RWPE1 (cell line): ENCODE measurements at regions not wholly inside any gene's neighbourhood (a gene's known extent, or its start where the extent isn't known, plus 50 kb on each side); places are given as distances from the start of the nearest gene placed in this dataset.

ENCODE experiments used
- CTCF ChIA-PET: fragments of 350-600 bp; sonication (Branson Sonifier 250); formaldehyde crosslinking; extraction: SDS; loops from one replicate; lab custom pipeline; 2021; lab: Yijun Ruan, JAX
- POLR2A ChIA-PET: fragments of 400-600 bp; formaldehyde crosslinking; extraction: SDS; loops from one replicate; lab custom pipeline; 2020; ENCODE audit warnings: antibody characterized with exemption; ENCODE audit not compliant: low non-redundant PET; lab: Yijun Ruan, JAX
- DNase-seq: peaks from one replicate; pipeline ENCODE4 v3.0.0; 2012; ENCODE audit warnings: low spot score
- H3K27ac ChIP-seq: fragments of 450-650 bp; 2 replicates; pipeline ENCODE4 v1.5.1; 2017
- TF ChIP-seq, protein P1 (sequence below): fragments of 450-650 bp; conservative IDR thresholded peaks from 2 replicates; pipeline ENCODE4 v1.5.1; 2017; ENCODE audit warnings: low read depth, mild to moderate bottlenecking

DNA sequence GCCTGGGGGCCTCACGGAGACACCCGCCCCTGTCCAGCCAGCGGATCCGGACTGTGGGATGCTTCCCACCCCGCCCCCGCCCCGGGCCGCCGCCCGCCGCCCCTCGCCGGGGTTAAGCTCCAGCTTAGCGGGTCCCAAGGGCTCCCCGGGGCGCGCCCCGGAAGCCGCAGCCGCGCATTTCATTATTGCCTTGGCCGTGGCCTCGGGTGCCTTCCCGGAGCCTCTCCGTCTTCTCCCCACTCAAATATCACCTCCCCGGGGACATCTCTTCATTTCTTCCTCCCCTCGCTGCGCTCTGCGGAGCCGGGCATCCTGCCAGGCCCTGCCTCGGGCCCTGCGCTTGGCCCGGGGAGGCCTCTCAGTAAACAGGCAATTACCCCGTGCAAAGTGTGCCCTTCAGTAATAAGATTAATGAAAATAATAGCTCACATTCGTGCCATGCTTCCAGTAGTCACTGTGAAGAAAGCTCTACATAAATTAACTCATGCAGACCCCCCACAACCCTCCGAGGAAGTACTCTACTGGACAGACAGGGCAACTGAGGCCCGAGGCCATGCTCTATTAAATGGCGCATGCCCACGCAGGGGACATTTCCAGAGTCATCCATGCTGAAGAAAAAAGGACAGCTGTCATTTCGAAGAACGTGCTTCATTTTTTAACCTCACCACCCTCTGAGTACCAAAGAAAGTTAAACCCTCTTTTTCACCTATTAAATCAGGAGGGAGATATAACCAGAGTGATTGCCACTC, 49.9 kb upstream of the LAPTM5 start:
- ChIA-PET CTCF (interaction anchor here (1.1 to 1.2 kb wide), 2 partner anchors 89 to 103 kb away, joined by 3 to 6 read pairs; no protein-coding TSS in a partner anchor), POLR2A (no interaction called here)
- DNase-seq, result no peak
- TF ChIP-seq, protein P1, sequence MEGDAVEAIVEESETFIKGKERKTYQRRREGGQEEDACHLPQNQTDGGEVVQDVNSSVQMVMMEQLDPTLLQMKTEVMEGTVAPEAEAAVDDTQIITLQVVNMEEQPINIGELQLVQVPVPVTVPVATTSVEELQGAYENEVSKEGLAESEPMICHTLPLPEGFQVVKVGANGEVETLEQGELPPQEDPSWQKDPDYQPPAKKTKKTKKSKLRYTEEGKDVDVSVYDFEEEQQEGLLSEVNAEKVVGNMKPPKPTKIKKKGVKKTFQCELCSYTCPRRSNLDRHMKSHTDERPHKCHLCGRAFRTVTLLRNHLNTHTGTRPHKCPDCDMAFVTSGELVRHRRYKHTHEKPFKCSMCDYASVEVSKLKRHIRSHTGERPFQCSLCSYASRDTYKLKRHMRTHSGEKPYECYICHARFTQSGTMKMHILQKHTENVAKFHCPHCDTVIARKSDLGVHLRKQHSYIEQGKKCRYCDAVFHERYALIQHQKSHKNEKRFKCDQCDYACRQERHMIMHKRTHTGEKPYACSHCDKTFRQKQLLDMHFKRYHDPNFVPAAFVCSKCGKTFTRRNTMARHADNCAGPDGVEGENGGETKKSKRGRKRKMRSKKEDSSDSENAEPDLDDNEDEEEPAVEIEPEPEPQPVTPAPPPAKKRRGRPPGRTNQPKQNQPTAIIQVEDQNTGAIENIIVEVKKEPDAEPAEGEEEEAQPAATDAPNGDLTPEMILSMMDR, result no peak
- H3K27ac ChIP-seq, result no peak overlapping the region
